Gastrocnemius medialis (tissue), 4 donors: ENCODE measurements at regions not wholly inside any gene's neighbourhood (a gene's known extent, or its start where the extent isn't known, plus 50 kb on each side); places are given as distances from the start of the nearest gene placed in this dataset.

Experiments used
- CTCF ChIP-seq, 5 experiments: fragments of 450-650 bp in 3 of 5; fragments of 200-600 bp in 2 of 5; sonication (generic) in 2 of 5; IDR thresholded peaks in 4 of 5; conservative IDR thresholded peaks in 1 of 5; 1 replicate in 4 of 5; 2 replicates in 1 of 5; pipeline ENCODE4 v1.5.1; 2016 to 2019; ENCODE audit warnings: antibody characterized with exemption in 5 of 5, mild to moderate bottlenecking in 3 of 5, moderate library complexity in 3 of 5
- POLR2A ChIP-seq, 2 donors: fragments of 450-650 bp; IDR thresholded peaks; one replicate each; pipeline ENCODE4 v1.6.1; 2017; ENCODE audit warnings: antibody characterized with exemption in 2 of 2, mild to moderate bottlenecking in 2 of 2, moderate library complexity in 2 of 2

GRCh38 chr6:170102582-170103481 lies 188.0 kb downstream of the DLL1 start:
- TF ChIP-seq POLR2A (IDR thresholded peaks at IDR 0.05) (no peak), CTCF (IDR thresholded peaks at IDR 0.05 in 4 of 5, conservative IDR thresholded peaks at IDR 0.05 in 1 of 5) (no peak)
